Large intestine (tissue), 3 donors: ENCODE measurements at regions not wholly inside any gene's neighbourhood (a gene's known extent, or its start where the extent isn't known, plus 50 kb on each side); places are given as distances from the start of the nearest gene placed in this dataset.

Experiments used
- DNase-seq, 2 donors: peaks; one replicate each; pipeline versions ENCODE4 v3.0.0 to v3.0.0-alpha.2; 2013
- H3K27ac ChIP-seq: one replicate; pipeline ENCODE4 v1.5.1; 2013; ENCODE audit warnings: low read length
- H3K27me3 ChIP-seq: 2 replicates; pipeline ENCODE4 v1.6.1; 2013; ENCODE audit warnings: low read length; ENCODE audit not compliant: control insufficient read depth, insufficient read depth
- H3K36me3 ChIP-seq: 2 replicates; pipeline ENCODE4 v1.6.1; 2013; ENCODE audit warnings: low read length; ENCODE audit not compliant: control insufficient read depth, insufficient read depth
- H3K4me1 ChIP-seq: one replicate; pipeline ENCODE4 v1.6.1; 2013; ENCODE audit warnings: low read length; ENCODE audit not compliant: control insufficient read depth, insufficient read depth
- H3K4me3 ChIP-seq: one replicate; pipeline ENCODE4 v1.5.1; 2013; ENCODE audit warnings: low read length
- H3K9me3 ChIP-seq: one replicate; pipeline ENCODE4 v1.6.1; 2013; ENCODE audit warnings: mild to moderate bottlenecking, low read depth, low read length, moderate library complexity; ENCODE audit not compliant: control insufficient read depth
- WGBS: methylation state at CpG from one replicate; pipeline ENCODE4 v1.1.5; 2013; ENCODE audit warnings: low lambda C conversion rate; ENCODE audit not compliant: insufficient coverage; 5-methylcytosine and 5-hydroxymethylcytosine counted together

DNA sequence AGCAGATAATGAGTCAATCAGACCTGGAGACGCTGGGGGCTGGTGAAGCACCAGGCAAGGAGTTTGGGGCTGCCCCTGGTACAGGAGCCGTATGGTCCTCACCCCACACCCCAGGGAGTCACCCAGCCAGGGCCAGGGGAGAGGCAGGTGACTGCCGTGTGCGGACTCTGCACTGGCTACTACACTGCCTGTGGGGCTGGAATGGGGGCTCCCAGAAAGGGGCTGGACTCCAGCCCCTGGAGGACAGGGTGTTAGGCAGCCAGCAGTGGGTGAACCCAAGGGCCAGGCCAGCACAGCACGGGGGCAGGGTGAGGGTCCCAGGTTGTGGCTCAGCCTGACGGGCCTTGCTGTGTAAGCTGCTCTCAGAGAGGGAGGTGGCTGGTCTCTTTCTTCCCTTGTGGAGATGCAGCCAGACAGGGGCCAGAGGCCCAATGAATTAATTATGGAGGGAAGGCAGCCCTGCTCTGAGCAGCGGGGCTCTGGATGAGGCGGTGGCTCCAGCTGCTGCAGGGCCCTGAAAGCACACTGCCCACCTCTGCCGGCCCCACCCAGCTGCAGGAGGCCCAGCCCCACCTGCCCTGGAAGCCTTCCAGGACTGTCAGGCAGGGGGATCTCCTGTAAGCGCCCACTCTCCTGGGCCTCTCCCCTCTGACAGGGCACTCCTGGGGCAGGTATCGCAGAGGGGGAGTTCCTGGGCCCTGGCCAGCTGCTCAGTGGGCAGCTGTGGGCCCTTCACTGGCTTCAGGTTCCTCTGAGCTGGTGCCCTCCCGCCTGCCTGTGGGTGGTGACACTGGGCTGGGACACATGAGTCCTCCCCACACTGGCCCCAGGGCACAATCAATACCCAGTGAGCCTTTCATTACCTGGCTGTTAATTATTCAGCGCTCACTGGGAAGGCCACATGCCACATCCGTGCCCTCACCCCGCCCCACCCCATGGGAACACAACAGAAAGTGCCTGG lies 142.5 kb upstream of the C14orf180 start:
- Histone ChIP-seq H3K4me1 (peaks cover 9% of the 10 kb centered on the region), H3K27me3 (no peaks in the 10 kb centered on the region), H3K36me3 (no peaks in the 10 kb centered on the region), H3K27ac (no peak overlapping the region), H3K4me3 (no peak overlapping the region), H3K9me3 (no peaks in the 10 kb centered on the region)
- DNase-seq = peak in 1 of 2 donors; percentile 39
- no CpG with 5 or more reads among the region's 15 CpGs for WGBS

DNA sequence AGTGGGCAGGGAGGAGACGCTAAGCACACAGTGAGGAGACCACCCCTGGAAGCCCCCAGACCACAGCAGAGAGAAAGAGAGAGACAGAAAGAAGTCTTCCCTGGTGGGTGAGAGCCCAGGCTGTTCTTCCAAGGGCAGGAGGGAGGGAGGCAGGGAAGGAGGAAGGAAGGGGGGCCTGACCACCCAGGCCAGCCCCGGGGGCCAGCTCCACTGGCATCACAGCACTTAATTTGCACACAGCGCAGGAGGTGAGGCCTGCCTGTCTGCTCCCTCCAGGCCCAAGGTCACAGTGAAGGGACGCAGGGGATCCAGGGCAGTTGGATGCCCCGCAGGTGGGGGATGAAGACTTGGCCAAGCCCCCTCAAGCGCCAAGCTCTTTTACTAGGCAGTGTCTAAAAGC lies 141.9 kb upstream of the C14orf180 start:
- no peaks in the 10 kb centered on the region for H3K27me3 ChIP-seq
- WGBS = no CpG with 5 or more reads among the region's 6 CpGs
- no peaks in the 10 kb centered on the region for H3K9me3 ChIP-seq
- no peaks in the 10 kb centered on the region for H3K36me3 ChIP-seq
- DNase-seq = no peak
- no peak overlapping the region for H3K4me3 ChIP-seq
- H3K27ac ChIP-seq = no peak overlapping the region
- peaks cover 9% of the 10 kb centered on the region for H3K4me1 ChIP-seq

DNA sequence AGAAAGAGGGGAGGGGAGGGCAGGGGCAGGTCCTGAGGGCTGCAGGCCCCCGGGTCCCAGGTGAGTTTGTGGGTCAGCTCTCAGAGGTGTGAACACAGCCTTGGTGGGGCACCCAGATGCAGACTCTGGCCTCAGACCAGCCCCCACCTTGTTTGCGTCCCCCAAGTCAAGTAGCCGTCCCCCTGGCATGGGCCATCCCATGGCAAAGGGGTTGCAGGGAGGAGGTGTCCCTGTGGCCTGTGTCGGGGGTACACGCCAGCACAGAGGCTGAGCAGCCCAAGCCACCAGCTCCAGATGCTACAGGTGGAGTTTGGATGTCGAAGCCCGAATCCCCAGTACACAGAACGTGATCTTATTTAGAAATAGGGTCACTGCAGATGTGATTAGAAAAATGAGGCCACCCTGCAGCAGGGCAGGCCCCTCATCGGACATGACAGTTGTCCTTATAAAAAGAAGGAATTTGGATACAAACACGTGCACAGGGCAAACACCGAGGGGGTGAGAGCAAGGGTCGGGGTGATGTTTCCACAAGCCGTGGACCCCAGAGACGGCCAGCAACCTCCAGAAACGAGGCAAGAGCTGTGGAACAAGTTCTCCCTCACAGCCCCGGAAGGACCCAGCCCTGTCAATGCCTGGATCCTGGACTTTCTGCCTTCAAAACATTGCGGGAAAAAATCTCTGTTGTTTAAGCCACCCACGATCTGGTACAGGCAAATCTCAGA lies 141.2 kb upstream of the C14orf180 start:
- no peak overlapping the region for H3K4me3 ChIP-seq
- no peaks in the 10 kb centered on the region for H3K27me3 ChIP-seq
- H3K36me3 ChIP-seq = no peaks in the 10 kb centered on the region
- peaks cover 9% of the 10 kb centered on the region for H3K4me1 ChIP-seq
- H3K9me3 ChIP-seq = no peaks in the 10 kb centered on the region
- DNase-seq = no peak
- 80% methylated on average over 1 of the region's 18 CpGs for WGBS
- H3K27ac ChIP-seq = no peak overlapping the region

DNA sequence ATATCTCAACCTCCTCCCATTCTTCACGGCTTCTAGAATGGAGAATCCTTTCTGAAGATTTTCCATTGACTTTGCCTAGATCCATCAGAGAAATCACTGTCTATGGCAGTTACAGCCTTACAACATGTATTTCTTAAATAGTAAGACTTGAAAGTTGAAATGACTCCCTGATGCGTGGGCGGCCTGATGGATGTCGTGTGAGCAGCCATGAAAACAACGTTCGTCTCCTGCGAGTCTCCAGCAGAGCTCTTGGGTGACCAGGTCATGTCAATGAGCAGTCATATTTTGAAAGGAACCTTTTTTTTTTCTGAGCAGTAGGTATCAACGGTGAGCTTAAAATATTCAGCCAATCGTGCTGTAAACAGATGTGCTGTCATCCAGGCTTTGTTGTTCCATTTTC lies 139.9 kb upstream of the C14orf180 start:
- H3K27me3 ChIP-seq = no peaks in the 10 kb centered on the region
- H3K4me1 ChIP-seq = peaks cover 9% of the 10 kb centered on the region
- H3K4me3 ChIP-seq = no peak overlapping the region
- H3K9me3 ChIP-seq = no peaks in the 10 kb centered on the region
- DNase-seq = no peak
- no peaks in the 10 kb centered on the region for H3K36me3 ChIP-seq
- WGBS = no CpG with 5 or more reads among the region's 9 CpGs
- H3K27ac ChIP-seq = no peak overlapping the region

DNA sequence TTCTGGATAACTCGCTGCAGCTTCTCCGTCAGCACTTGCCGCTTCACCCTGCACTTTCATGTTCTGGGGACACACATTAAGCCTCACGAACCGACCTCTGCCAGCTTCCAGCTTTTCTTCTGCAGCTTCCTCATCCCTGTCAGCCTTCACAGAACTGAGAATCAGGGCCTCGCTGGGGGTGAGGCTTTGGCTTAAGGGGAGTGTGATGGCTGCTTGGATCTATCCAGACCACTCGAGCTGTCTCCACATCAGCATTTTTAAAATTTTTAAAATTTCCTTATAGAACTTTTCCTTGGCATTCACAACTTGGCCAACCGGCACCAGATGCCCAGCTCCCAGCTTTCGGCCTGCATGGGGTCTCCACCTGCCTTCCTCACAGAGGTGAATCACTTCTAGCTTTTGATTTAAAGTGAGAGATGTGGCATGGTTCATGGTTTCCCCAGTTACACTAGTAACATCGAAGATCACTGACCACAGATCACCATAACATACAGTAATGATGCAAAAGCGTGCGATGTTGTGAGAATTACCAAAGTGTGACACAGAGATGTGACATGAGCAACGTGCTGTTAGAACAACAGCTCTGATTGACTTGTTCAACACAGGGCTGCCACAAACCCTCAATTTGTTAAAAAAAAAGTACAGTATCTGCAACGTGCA lies 139.1 kb upstream of the C14orf180 start:
- Histone ChIP-seq H3K4me3 (no peak overlapping the region), H3K4me1 (peaks cover 9% of the 10 kb centered on the region), H3K27me3 (no peaks in the 10 kb centered on the region), H3K36me3 (no peaks in the 10 kb centered on the region), H3K9me3 (no peaks in the 10 kb centered on the region), H3K27ac (no peak overlapping the region)
- no peak for DNase-seq
- 73% methylated on average over 2 of the region's 14 CpGs for WGBS

DNA sequence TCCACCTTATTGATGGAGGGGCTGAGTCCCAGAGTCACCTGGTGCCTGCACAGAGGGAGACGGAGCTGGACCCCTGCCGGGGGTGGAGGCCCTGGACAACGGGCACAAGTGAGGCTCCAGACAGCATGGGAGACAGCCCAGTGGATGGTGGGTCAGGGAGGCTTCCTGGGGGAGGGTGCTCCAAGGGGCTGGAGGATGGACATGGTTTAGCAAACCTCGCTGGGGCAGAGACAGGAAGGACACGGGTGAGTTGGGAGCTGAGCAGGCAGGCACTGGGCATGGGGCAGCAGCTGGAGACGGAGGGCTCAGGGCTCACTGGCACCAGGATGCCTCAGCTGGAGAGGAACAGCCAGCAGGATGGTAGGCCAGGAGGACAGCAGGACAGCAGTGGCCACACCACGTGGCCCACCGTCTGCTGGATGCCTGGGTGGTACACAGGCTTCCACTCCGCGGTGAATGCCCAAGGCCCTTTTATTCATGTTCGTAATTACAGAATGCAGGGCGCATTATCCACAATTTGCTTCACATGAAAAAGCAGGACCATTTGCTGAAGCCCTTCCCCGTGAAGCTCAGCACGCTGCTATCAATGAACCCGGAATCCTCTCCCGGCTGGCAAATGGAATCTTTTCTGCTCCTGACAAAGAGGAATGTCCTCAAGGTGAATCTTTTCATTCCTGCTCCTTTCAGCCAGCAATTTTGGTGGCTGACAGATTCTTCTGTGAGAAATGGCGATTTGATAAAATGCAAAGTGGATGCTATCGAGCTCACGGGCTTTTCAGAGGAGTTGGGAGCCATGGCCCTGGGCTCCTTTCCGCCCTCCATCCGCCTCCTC lies 138.1 kb upstream of the C14orf180 start:
- no peak for DNase-seq
- no peaks in the 10 kb centered on the region for H3K9me3 ChIP-seq
- H3K36me3 ChIP-seq = no peaks in the 10 kb centered on the region
- no peak overlapping the region for H3K27ac ChIP-seq
- H3K27me3 ChIP-seq = no peaks in the 10 kb centered on the region
- peaks cover 5% of the 10 kb centered on the region for H3K4me1 ChIP-seq
- no CpG with 5 or more reads among the region's 21 CpGs for WGBS
- H3K4me3 ChIP-seq = no peak overlapping the region

DNA sequence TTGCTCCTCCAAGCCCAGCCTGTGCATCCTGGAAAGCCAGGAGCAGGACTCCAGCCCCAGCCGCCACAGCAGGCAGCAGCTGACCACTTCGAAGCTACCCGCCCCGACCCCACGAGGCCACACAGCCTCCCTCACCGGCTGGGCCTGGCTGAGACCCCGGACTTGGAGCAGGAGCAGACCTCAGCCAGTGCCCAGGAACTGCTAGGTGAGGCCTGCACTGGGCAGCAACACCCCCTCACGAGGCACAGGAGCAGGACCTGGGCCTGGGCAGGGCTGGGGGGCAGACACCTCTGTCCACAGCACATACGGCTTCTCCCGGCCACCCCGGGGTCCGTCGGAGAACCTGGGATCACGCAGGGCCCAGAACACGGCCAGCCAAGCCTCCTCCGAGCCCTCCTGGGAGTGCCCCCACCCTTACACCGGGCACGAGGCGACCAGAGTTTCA lies 137.4 kb upstream of the C14orf180 start:
- no CpG with 5 or more reads among the region's 19 CpGs for WGBS
- H3K27me3 ChIP-seq = no peaks in the 10 kb centered on the region

DNA sequence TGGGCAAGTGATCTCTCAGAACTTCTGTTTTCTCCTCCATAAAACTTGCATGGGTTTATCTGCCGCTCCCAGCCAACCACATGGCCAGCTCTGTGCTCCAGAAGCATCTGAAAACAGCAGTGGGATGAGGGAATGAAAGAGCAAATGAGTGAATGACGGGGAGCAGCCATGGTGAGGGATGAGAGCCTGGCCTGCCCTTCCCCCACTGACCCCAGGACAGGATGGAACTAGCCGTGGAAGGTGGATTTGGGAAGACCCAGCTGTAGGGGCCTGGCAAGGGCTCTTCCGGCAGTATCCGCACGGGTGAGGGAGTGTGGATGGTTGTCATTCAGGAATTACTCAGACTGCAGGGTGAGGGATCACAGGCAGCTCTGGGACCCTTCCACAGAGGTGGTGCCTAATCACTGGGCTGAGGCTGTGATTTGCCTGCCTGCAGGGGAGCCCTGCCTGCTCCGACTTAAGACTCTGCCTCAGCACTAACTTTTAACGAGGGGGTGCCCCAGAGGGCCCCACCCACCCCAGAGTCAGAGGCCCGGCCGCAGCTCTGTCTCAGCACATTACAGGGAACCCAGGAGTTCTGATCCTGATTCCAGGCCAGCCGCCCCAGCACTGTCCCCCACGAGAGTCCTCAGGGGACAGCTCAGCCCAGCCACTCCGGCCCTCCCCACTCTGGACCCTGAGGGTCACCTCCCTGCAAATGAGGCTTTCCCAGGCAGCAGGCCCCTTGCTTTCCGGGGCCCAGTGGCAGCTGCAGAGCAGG lies 136.8 kb upstream of the C14orf180 start:
- H3K27ac ChIP-seq = no peak overlapping the region
- no peaks in the 10 kb centered on the region for H3K9me3 ChIP-seq
- H3K36me3 ChIP-seq = no peaks in the 10 kb centered on the region
- WGBS = no CpG with 5 or more reads among the region's 14 CpGs
- no peak for DNase-seq
- H3K4me1 ChIP-seq = no peaks in the 10 kb centered on the region
- H3K27me3 ChIP-seq = no peaks in the 10 kb centered on the region
- no peak overlapping the region for H3K4me3 ChIP-seq

More for the DNA sequence above, 137.4 kb upstream of the C14orf180 start:
- no peak for DNase-seq
- Histone ChIP-seq H3K4me3 (no peak overlapping the region), H3K27ac (no peak overlapping the region), H3K4me1 (no peaks in the 10 kb centered on the region), H3K36me3 (no peaks in the 10 kb centered on the region), H3K9me3 (no peaks in the 10 kb centered on the region)

DNA sequence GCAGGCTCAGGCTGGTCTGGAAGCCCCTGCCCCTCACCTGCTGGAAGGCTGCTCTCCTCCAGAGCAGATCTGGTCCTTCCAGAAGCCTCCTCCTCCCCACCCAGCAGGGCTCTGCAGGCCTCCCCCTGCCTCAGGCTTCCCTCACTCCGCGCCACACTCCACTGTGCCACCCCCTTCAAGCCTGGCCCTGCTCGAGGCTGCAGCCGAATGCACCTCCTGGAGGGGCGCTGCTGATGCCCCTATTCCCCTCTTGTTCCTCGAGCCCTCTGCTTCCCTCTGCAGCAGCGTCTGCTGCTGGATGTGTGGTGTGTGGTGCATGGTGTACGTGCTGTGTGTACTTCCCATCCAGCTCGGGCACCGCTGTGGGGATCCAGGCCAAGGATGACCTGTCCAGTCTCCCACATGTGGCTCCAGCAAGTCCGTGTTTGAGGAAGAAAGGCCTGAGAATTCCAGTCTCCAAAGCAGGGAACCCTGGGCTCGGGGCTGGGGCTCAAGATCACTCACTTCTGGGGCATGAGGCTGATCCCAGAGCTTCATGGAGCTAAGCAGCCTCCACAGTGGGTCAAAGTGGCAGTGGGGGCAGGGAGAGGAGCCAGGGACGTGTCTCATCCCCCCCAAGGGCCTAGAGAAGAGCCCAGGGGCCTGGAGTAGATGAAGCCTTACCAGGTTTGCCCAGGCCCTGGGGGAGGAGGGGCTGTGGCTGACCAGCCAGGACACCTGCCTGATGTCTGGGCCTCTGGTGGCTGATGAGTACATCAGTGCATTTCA lies 136.0 kb upstream of the C14orf180 start:
- no peaks in the 10 kb centered on the region for H3K4me1 ChIP-seq
- H3K9me3 ChIP-seq = peaks cover 3% of the 10 kb centered on the region
- no peak for DNase-seq
- H3K36me3 ChIP-seq = no peaks in the 10 kb centered on the region
- no peak overlapping the region for H3K27ac ChIP-seq
- no CpG with 5 or more reads among the region's 13 CpGs for WGBS
- peaks cover 4% of the 10 kb centered on the region for H3K27me3 ChIP-seq
- H3K4me3 ChIP-seq = no peak overlapping the region
